ENCODE measurements at regions not wholly inside any gene's neighbourhood (a gene's known extent, or its start where the extent isn't known, plus 50 kb on each side); places are given as distances from the start of the nearest gene placed in this dataset.

DNA sequence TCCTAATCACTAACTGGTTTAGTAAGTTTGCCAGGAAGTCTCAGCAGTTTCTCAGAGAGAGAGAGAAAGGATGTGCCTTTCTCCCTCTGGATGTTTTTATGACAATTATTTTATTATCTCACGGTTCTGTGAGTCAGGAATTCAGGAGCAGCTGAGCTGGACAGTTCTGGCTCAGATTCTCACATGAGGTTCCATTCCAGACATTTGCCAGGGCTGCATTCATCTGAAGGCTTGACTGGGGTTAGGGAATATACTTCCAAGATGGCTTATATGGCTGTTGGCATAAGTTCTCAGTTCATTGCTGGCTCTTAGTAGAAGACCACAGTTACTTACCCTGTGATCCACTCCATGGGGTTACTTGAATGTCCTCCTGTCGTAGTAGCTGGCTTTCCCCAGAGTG lies 101.2 kb upstream of the ATF7IP start:
- TF ChIP-seq, protein P1, sequence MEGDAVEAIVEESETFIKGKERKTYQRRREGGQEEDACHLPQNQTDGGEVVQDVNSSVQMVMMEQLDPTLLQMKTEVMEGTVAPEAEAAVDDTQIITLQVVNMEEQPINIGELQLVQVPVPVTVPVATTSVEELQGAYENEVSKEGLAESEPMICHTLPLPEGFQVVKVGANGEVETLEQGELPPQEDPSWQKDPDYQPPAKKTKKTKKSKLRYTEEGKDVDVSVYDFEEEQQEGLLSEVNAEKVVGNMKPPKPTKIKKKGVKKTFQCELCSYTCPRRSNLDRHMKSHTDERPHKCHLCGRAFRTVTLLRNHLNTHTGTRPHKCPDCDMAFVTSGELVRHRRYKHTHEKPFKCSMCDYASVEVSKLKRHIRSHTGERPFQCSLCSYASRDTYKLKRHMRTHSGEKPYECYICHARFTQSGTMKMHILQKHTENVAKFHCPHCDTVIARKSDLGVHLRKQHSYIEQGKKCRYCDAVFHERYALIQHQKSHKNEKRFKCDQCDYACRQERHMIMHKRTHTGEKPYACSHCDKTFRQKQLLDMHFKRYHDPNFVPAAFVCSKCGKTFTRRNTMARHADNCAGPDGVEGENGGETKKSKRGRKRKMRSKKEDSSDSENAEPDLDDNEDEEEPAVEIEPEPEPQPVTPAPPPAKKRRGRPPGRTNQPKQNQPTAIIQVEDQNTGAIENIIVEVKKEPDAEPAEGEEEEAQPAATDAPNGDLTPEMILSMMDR (IDR thresholded peaks at IDR 0.05), result no peak
- no peak for TF ChIP-seq POLR2A (IDR thresholded peaks at IDR 0.05)

Data from Peyer's patch (tissue), 4 donors.